GM12864 (cell line): ENCODE measurements at regions not wholly inside any gene's neighbourhood (a gene's known extent, or its start where the extent isn't known, plus 50 kb on each side); places are given as distances from the start of the nearest gene placed in this dataset.
"Not testable (repeated sequence)": the region's sequence is repeated elsewhere in the genome, so short reads cannot be mapped to it uniquely, and the experiment has no call there.

Source experiments
- DNase-seq: peaks from one replicate; pipeline ENCODE4 v3.0.0-alpha.2; 2011; ENCODE audit warnings: low read depth
- H3K4me3 ChIP-seq: 2 replicates; pipeline ENCODE4 v1.5.1; 2011; ENCODE audit warnings: mild to moderate bottlenecking, low read depth, low read length, control low read depth
- CTCF ChIP-seq: IDR thresholded peaks from 2 replicates; pipeline ENCODE4 v1.5.1; 2011; ENCODE audit warnings: low read depth, mild to moderate bottlenecking, moderate library complexity, low read length, control low read depth, inconsistent platforms; ENCODE audit errors: missing control alignments

GRCh38 chr7:106750773-106751172, 89.8 kb upstream of the CCDC71L start:
- DNase-seq, result no peak
- TF ChIP-seq CTCF, result no peak
- H3K4me3 ChIP-seq, result no peak overlapping the region

- no peak for DNase-seq
- TF ChIP-seq CTCF, result no peak
- H3K4me3 ChIP-seq, result no peak overlapping the region
These were observed 91.4 kb upstream of the CCDC71L start for GRCh38 chr7:106752367-106752766.

- DNase-seq, H3K4me3 ChIP-seq: not testable (repeated sequence)
These were observed 94.1 kb upstream of the CCDC71L start for GRCh38 chr7:106755024-106755423.

GRCh38 chr7:106755641-106756040, 94.7 kb upstream of the CCDC71L start:
- H3K4me3 ChIP-seq, result no peak overlapping the region
- no peak for DNase-seq
- no peak for TF ChIP-seq CTCF

- H3K4me3 ChIP-seq, result no peak overlapping the region
- TF ChIP-seq CTCF, result no peak
- no peak for DNase-seq
These were observed 95.1 kb upstream of the CCDC71L start for GRCh38 chr7:106756071-106756470.

GRCh38 chr7:106756884-106757283, 95.9 kb upstream of the CCDC71L start:
- no peak for DNase-seq

GRCh38 chr7:106757846-106758245, 96.9 kb upstream of the CCDC71L start:
- H3K4me3 ChIP-seq, result no peak overlapping the region
- TF ChIP-seq CTCF, result no peak
- no peak for DNase-seq

More at GRCh38 chr7:106756884-106757283, 95.9 kb upstream of the CCDC71L start:
- no peak for TF ChIP-seq CTCF
- H3K4me3 ChIP-seq, result no peak overlapping the region

- not testable (repeated sequence) for DNase-seq, H3K4me3 ChIP-seq
These were observed 101.9 kb upstream of the CCDC71L start for GRCh38 chr7:106762845-106763244.
